Spinal cord (tissue), 9 donors: ENCODE measurements at regions not wholly inside any gene's neighbourhood (a gene's known extent, or its start where the extent isn't known, plus 50 kb on each side); places are given as distances from the start of the nearest gene placed in this dataset.
"Not testable (repeated sequence)": the region's sequence is repeated elsewhere in the genome, so short reads cannot be mapped to it uniquely, and the experiment has no call there.

Experiments used
- DNase-seq, 6 donors: peaks; one replicate each; pipeline versions ENCODE4 v3.0.0 to v3.0.0-alpha.2; 2013 to 2015; ENCODE audit warnings: low spot score in 6 of 6, low read depth in 4 of 6
- H3K27ac ChIP-seq: one replicate; pipeline ENCODE4 v1.5.1; 2013; ENCODE audit warnings: low read depth, low read length, control low read depth
- H3K27me3 ChIP-seq: one replicate; pipeline ENCODE4 v1.6.1; 2013; ENCODE audit warnings: low read length; ENCODE audit not compliant: control insufficient read depth, insufficient read depth
- H3K36me3 ChIP-seq: one replicate; pipeline ENCODE4 v1.6.1; 2013; ENCODE audit warnings: low read length; ENCODE audit not compliant: control insufficient read depth, insufficient read depth
- H3K4me1 ChIP-seq: one replicate; pipeline ENCODE4 v1.6.1; 2013; ENCODE audit warnings: low read length; ENCODE audit not compliant: control insufficient read depth, insufficient read depth
- H3K4me3 ChIP-seq: one replicate; pipeline ENCODE4 v1.5.1; 2013; ENCODE audit warnings: low read depth, low read length, control low read depth
- H3K9me3 ChIP-seq: one replicate; pipeline ENCODE4 v1.6.1; 2013; ENCODE audit warnings: low read length; ENCODE audit not compliant: control insufficient read depth, insufficient read depth
- WGBS: methylation state at CpG from one replicate; pipeline ENCODE4 v1.1.5; 2013; ENCODE audit warnings: missing lambda C conversion rate; ENCODE audit not compliant: insufficient coverage; 5-methylcytosine and 5-hydroxymethylcytosine counted together
- donor health status: healthy.

DNA sequence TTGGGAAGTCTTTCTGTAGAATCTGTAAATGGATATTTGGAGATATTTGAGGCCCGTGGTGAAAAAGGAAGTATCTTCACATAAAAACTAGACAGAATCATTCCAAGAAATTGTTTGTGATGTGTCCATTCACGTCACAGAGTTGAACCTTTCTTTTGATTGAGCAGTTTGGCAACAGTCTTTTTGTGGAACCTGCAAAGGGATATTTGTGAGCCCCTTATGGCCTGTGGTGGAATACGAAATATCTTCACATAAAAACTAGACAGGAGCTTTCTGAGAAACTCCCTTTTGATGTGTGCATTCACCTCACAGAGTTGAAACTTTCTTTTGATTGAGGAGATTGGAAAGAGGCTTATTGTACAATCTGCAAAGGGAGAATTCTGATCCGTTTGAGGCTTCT, 2980.4 kb downstream of the TUBA3C start:
- DNase-seq, H3K27me3 ChIP-seq, H3K9me3 ChIP-seq, H3K4me1 ChIP-seq, H3K4me3 ChIP-seq, H3K36me3 ChIP-seq, H3K27ac ChIP-seq: not testable (repeated sequence)
- WGBS, result no CpG with 5 or more reads among the region's 4 CpGs

- not testable (repeated sequence) for H3K27ac ChIP-seq, DNase-seq, H3K27me3 ChIP-seq, H3K4me3 ChIP-seq, H3K4me1 ChIP-seq, H3K36me3 ChIP-seq
- no CpG with 5 or more reads among the region's 6 CpGs for WGBS
- peaks cover 10% of the 10 kb centered on the region for H3K9me3 ChIP-seq
Observed at GRCh38 chr13:16160609-16161008, 3021.0 kb downstream of the TUBA3C start.

GRCh38 chr13:16158958-16159357, 3022.7 kb downstream of the TUBA3C start:
- H3K4me3 ChIP-seq, H3K9me3 ChIP-seq, DNase-seq, H3K27ac ChIP-seq, H3K4me1 ChIP-seq, H3K27me3 ChIP-seq, H3K36me3 ChIP-seq: not testable (repeated sequence)
- WGBS, result no CpG with 5 or more reads among the region's 5 CpGs

DNA sequence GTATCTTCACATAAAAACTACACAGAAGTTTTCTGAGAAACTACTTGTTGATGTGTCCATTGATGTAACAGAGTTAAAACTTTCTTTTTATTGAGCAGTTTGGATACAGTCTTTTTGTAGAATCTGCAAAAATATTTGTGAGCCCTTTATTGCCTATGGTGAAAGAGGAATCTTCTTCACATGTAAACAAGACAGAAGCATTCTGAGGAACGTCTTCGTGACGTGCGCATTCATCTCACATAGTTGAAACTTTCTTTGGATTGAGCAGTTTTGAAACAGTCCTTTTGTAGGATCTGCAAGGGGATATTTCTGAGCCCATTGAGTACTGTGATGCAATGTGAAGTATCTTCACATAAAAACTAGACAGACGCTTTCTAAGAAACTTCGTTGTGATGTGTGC, 3023.6 kb downstream of the TUBA3C start:
- H3K27ac ChIP-seq, H3K4me3 ChIP-seq, H3K36me3 ChIP-seq, H3K4me1 ChIP-seq, DNase-seq, H3K9me3 ChIP-seq, H3K27me3 ChIP-seq: not testable (repeated sequence)
- no CpG with 5 or more reads among the region's 6 CpGs for WGBS

DNA sequence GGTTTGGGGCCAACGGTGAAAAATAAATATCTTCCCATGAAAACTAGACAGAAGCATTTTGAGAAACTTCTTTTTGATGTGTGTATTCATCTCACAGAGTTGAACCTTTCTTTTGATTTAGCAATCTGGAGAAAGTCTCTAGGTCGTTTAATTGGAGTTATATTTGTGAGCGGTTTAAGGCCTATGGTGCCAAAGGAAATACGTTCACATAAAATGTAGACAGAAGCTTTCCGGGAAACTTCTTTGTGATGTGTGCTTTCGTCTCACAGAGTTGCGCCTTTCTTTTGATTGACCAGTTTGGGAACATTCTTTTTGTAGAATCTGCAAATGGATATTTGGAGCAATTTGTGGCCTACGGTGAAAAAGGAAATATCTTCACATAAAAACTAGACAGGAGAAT, 3028.8 kb downstream of the TUBA3C start:
- not testable (repeated sequence) for DNase-seq, H3K9me3 ChIP-seq, H3K4me3 ChIP-seq, H3K36me3 ChIP-seq, H3K27ac ChIP-seq, H3K27me3 ChIP-seq, H3K4me1 ChIP-seq
- WGBS, result no CpG with 5 or more reads among the region's 8 CpGs

DNA sequence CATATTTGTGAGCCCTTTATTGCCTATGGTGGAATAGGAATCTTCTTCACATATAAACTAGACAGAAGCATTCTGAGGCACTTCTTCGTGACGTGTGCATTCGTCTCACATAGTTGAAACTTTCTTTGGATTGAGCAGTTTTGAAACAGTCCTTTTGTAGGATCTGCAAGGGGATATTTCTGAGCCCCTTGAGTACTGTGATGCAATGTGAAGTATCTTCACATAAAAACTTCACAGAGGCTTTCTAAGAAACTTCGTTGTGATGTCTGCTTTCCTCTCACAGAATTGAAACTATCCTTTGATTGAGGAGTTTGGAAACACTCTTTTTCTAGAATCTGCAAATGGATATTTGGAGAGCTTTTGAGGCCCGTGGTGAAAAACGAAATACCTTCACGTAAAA, 3030.3 kb downstream of the TUBA3C start:
- H3K4me3 ChIP-seq, H3K4me1 ChIP-seq, DNase-seq, H3K9me3 ChIP-seq, H3K36me3 ChIP-seq, H3K27me3 ChIP-seq, H3K27ac ChIP-seq: not testable (repeated sequence)
- WGBS, result no CpG with 5 or more reads among the region's 7 CpGs

- H3K27me3 ChIP-seq, H3K4me1 ChIP-seq, H3K27ac ChIP-seq, H3K4me3 ChIP-seq, H3K36me3 ChIP-seq, DNase-seq, H3K9me3 ChIP-seq: not testable (repeated sequence)
- no CpG with 5 or more reads among the region's 10 CpGs for WGBS
Observed at GRCh38 chr13:16149415-16149814, 3032.2 kb downstream of the TUBA3C start.

- not testable (repeated sequence) for H3K9me3 ChIP-seq, H3K4me1 ChIP-seq, H3K36me3 ChIP-seq, H3K27ac ChIP-seq, H3K27me3 ChIP-seq, DNase-seq, H3K4me3 ChIP-seq
- no CpG with 5 or more reads among the region's 5 CpGs for WGBS
Observed at GRCh38 chr13:16145652-16146051, 3036.0 kb downstream of the TUBA3C start.

GRCh38 chr13:16141361-16141760, 3040.3 kb downstream of the TUBA3C start:
- not testable (repeated sequence) for DNase-seq, H3K9me3 ChIP-seq, H3K27me3 ChIP-seq, H3K36me3 ChIP-seq, H3K27ac ChIP-seq, H3K4me3 ChIP-seq, H3K4me1 ChIP-seq
- WGBS, result no CpG with 5 or more reads among the region's 10 CpGs

GRCh38 chr13:16136846-16137245, 3044.8 kb downstream of the TUBA3C start:
- H3K27ac ChIP-seq, H3K4me3 ChIP-seq, DNase-seq, H3K4me1 ChIP-seq, H3K27me3 ChIP-seq, H3K36me3 ChIP-seq, H3K9me3 ChIP-seq: not testable (repeated sequence)
- WGBS, result no CpG with 5 or more reads among the region's 2 CpGs

- not testable (repeated sequence) for H3K27ac ChIP-seq, H3K4me3 ChIP-seq, H3K9me3 ChIP-seq, H3K36me3 ChIP-seq, H3K27me3 ChIP-seq, H3K4me1 ChIP-seq, DNase-seq
- WGBS, result no CpG with 5 or more reads among the region's 6 CpGs
Observed at GRCh38 chr13:16128675-16129074, 3052.9 kb downstream of the TUBA3C start.
